NCI-H2171 (cell line): ENCODE measurements at regions not wholly inside any gene's neighbourhood (a gene's known extent, or its start where the extent isn't known, plus 50 kb on each side); places are given as distances from the start of the nearest gene placed in this dataset.
A peak's percentile ranks its signal among the peaks of the same experiment; 100 is the strongest.
"Not testable (repeated sequence)": the region's sequence is repeated elsewhere in the genome, so short reads cannot be mapped to it uniquely, and the experiment has no call there.

ENCODE experiments used
- DNase-seq: peaks from one replicate; lab custom pipeline; 2025; lab: John Stamatoyannopoulos, UW

DNA sequence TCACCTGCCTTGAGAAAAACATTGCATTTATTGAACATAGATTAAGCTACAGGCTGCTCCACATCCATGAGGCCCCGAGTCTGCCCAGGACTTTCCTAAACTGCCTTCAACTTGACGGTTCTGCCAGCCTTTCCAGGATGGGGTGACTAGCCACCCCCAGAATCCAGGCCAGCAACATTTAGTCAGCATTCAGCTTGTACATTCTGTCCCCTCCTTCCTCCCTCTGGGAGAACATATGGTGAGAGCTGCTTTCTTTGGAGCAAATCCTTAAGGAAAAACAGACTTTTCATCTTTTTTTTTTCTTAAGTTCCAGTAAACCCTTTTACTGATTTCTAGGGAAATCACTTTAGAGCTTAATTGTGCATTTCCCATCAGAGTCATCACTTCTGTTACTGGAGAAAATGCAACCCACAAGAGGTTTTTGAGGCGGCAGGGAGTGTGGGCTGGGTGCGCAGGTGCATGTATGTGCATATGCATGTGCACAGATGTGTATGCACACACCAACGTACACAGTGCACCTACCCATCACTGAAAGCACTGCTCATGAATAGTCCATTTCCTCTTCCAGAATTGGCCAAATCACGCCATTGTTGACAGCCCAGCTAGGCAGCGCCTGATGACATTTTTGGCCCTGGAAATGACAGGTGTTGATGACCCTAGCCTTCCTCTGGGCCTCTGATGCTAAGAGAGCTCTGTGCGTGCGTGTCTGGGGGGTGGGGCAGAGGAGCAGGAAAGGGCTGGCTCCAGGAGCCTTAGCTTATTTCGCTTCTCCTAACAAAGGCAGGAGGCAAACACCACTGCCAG, 145.6 kb downstream of the HSD17B3 start:
- no peak for DNase-seq

DNA sequence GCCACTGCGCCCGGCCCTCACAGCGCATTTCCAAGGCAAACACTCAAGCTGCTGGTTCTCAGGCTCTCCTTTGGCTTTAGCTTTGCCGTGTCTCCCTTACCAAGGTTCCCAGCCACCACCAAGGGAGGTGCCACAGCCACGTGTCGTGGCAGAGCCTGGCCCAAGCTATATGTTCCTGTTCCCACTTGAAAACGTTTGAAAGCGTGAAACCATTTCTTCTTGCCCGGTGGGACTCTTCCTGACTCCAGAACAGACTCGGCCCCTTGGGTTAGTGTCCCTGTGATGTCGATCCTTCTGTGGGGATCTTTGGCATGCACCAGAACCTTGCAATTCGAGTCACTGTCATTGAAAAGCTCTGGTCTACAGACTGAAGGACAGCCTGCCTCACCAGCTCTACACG, 147.9 kb downstream of the HSD17B3 start:
- no peak for DNase-seq

GRCh38 chr9:96152550-96152949, 149.4 kb downstream of the HSD17B3 start:
- no peak for DNase-seq

DNA sequence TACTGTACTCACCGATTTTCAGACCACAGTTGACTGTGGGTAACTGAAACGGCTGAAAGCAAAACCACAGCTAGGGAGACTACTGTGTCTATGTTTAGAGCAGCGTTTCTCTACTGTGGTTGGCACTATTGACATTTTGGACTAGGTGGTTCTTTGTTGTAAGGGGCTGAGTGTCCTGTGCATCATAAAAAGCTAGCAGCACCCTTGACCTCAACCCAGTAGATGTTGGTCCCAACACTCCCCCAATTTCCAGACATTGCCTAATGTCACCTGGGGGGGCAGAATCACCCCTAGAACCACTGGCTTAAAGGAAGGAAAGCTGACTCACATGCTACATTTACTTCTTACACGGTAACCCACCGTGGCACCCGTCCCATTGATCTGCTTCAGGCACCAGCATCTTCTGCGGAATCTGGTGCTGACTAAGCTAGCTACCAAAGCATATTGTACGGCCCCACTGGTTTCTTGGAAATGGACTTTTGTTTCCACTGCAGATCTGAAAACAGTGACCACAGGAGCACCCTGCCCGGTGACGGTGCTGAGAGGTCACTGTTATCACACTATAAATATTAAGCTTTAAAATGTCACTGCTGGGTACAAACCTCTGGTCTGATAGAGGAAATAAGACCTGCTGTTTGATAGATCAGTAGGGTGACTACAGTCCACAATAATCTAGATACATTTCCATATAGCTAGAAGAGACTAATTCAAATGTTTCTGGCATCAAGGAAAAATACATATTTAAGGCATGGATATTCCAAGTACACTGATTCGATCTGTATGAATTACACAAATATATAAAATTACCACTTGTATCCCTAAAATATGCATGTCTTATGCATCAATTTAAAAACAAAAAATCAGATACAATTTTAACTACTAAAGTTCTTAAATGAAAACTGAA, 151.4 kb downstream of the HSD17B3 start:
- DNase-seq: no peak

DNA sequence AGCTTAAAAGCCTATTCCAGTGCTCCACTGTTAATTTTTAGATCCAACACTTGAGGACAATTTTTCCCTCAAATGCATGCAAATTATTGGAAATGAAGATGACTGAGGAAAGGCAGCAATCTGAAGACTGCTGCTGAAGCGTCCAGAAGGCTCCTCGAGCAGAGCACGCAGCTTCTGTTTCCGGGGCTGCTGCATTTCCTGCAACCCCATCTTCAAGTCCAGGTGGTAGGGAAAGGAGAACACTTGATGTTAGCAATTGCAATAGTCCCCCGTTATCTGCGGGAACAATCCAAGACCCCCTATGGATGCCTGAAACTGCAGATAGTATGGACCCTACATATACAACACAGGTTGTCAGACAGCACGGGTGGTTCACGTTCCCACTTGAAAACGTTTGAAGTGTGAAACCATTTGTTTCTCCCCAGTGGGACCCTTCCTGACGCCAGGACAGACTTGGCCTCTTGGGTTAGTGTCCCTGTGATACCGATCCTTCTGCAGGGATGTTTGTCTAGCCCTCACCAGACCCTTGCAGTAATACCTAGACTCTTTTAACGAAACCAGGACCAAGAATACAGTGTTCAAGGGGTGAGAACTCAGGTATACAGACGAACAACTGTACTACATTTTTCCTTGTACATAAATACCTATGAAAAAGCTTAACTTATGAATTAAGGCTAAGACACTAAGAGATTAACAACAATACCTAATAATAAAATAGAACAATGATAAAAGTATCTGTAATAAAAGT, 152.3 kb downstream of the HSD17B3 start:
- DNase-seq: no peak

DNA sequence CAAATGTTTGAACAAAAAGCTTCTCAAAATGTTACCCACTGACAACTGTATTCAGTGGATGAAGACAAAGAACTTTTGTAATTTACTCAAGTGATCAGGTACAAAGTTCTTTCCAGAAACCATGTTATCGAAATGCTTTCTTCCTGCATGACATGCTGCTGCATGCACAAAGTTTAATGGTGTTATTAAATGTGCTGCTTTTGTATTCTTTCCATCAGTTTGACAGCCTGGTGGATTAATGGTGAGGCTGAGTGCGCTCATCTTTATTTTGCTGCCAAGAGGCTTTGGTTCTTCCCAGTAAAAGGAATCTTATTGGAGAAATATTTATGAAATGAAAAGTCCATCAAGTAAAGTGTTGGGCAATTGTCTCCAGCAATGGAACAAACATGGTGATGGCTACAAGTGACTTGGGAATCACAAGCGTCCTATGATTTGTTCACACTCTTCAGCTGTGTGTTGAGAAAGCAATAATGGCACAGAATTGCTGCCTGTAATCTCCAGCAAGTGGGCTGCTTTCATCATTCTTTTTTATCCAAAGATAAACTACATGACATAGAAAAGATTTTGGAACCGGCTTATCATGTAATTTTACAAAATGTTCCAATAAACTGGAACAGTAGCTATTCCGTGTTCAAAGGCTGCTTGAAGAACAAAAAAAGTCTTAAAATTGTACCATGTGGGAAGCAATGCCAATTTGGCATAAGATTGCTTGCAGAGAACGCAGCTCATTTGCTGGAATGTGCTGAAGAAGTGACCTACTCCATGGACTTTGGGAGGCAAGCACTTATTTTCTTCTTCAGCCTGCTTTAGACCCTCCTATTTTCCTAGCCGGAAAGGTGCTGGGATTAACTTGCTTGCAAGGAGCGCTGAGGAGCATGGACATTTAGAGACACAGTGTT, 153.1 kb downstream of the HSD17B3 start:
- DNase-seq: no peak

- DNase-seq: not testable (repeated sequence)
Observed at GRCh38 chr9:96147029-96147428, 154.9 kb downstream of the HSD17B3 start.

DNA sequence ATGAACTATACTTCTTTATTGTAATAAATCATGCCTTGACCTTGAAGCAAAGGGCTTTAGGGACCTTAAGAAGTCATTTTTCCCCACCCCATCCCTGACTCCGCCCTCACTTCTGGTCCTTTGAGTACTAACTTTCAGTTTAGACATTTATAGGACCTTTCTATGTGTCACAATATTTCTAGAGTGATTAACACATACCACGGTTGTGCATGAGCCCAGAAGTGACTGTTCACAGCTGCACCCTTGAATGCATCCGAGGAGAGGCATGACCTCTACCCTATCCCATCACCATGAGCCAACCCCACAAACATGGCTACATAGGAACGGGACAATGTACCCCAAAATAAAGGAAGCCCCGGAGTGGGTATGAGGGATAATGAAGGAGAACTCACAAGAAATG, 160.3 kb downstream of the HSD17B3 start:
- DNase-seq: no peak

GRCh38 chr9:96141128-96141474, 160.9 kb downstream of the HSD17B3 start:
- DNase-seq: no peak

DNA sequence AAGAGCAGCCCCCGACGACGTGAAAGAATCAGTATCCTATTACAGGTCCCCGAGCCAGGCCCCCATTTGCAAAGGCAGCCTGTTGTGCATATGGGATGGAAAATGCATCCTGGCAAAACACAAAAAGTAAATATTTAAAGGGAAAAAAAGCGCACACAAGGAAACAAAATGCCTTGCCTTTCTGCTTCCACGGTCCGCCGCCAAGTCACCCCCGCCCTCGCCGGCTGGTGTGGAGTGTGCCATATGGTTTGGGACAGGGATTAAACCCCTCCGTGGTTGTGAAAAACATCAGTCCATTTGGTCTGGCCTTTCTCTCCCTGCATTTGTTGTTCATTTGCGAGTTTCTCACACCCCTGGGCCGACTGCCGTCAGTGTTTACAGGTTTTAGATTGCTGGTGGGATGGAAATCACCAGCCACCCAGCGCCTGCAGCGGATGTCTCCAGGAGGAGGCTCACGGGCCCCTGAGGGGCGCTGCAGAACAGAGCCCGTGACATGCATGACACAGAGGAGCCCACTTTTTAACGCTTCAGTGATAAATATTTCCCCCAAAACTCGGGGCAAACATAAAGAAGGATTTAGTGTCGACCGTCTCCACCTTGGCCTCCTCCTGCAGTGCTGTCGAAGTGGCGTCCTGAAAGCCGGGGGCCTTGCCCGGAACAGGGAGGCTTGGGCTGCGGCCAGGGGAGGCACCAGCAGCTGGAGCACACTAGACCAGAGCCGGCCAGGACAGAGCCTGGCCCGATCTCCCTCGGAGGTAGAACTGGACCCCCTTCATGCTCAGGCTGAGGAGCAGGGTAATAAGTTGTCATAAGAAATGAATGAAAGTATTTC, 161.5 kb downstream of the HSD17B3 start:
- peak; percentile 48 for DNase-seq

- DNase-seq: peak; percentile 58
Observed at GRCh38 chr9:96139592-96140295, 162.2 kb downstream of the HSD17B3 start.

GRCh38 chr9:96138616-96139015, 163.4 kb downstream of the HSD17B3 start:
- no peak for DNase-seq

DNA sequence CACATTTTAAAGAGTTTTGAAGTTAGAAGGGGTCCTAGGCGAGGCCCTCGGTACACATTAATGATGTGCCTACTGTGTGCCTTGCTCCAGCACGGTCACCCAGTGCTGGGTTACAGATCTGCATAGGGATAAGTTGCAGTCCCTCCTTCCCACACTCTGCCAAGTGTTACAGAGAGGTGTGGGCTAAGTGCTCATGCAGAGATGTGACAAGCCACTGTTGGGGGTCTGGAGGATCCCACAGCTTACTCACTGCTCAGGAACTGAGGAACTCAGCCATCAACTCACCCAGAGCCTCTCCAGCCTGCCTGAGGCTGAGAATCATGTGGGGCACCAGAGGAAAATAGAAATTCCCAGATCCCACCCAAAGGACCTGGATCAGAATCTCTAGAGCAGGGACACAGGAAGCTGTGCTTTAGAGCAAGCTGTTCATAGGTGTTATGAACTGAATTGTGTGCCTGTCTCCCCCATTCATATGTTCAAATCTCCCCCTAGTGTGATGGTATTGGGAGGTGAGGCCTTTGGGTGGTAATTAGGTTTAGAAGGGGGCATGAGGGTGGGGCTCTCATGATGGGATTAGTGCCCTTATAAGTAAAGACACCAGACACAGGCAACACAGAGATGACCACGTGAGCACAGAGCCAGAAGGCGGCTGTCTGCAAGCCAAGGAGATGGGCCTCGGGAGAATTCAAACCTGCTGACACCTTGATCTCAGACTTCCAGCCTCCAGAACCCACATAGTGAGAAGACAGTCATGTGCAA, 164.1 kb downstream of the HSD17B3 start:
- no peak for DNase-seq

GRCh38 chr9:96136992-96137670, 164.8 kb downstream of the HSD17B3 start:
- DNase-seq: no peak

GRCh38 chr9:96135753-96136290, 166.2 kb downstream of the HSD17B3 start:
- DNase-seq: no peak

GRCh38 chr9:96135076-96135752, 166.8 kb downstream of the HSD17B3 start:
- no peak for DNase-seq

DNA sequence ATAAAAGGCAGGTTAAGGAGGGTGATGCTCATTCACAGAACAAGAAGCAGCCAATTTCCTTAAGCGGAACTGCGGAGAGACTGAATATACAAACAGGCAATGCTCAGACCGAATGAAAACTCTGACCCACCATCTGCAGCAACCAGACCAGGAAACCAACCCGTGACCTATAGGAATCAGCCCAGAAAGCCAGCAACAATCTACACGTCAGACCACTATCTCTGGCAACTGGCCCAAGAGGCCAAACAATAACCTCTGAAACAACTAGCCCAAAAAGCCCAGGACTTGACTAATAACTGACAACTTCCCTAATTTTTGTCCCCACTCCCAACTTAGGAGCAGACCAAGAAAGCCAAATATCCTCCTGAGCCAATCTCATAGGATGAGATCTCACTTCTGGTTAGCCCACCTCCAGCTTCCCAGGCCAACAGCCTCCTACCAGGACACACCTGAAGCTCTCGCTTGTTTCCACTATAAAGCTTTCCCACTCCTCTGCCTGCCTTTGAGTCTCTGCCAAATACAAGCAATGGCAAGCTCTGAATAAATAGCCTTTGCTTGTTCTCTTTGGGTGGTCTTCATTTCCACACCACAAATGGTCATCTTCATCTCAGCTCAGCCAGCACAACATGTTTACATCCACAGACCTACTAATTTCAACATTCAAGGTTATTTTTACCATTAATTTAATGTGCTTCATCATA, 168.5 kb downstream of the HSD17B3 start:
- no peak for DNase-seq
